HepG2 (cell line): ENCODE measurements at regions not wholly inside any gene's neighbourhood (a gene's known extent, or its start where the extent isn't known, plus 50 kb on each side); places are given as distances from the start of the nearest gene placed in this dataset.

Source experiments
- ATAC-seq: fragments of 200-7000 bp; cut with Tn5 transposase; 3 replicates; pipeline ENCODE4 v1.9.1; 2020; ENCODE audit warnings: mild to moderate bottlenecking, moderate library complexity
- BruUV-seq: library from RNA; stranded (reverse); fragments of 400-500 nt; replicated peaks from 2 replicates; lab custom pipeline; 2021; lab: Mats Ljungman, UMichigan
- CTCF ChIA-PET: fragments of 300-600 bp; formaldehyde crosslinking; extraction: SDS; loops from one replicate; lab custom pipeline; 2021; ENCODE audit warnings: low total read pairs, inconsistent platforms, low intra/inter-chr PET ratio; lab: Yijun Ruan, JAX
- POLR2A ChIA-PET: fragments of 350-600 bp; sonication (Branson Sonifier 250); formaldehyde crosslinking; loops from one replicate; lab custom pipeline; 2020; ENCODE audit warnings: antibody characterized with exemption, inconsistent platforms; lab: Yijun Ruan, JAX
- DNase-seq: peaks from one replicate; pipeline ENCODE4 v3.0.0-alpha.2; 2015; ENCODE audit warnings: low spot score
- FAIRE-seq: peaks from 3 replicates; lab custom pipeline; 2011; peaks lifted over from hg19 to GRCh38; lab: Jason Lieb, UNC
- H2AFZ ChIP-seq: one replicate; pipeline ENCODE4 v1.6.1; 2011; ENCODE audit warnings: low read length, inconsistent platforms
- H3K27ac ChIP-seq: fragments of 300-600 bp; 3 replicates; pipeline ENCODE4 v1.8.0; 2011; ENCODE audit warnings: mixed run types, mild to moderate bottlenecking, mixed read lengths, low read length, inconsistent platforms; ENCODE audit not compliant: insufficient read depth; ENCODE audit errors: extremely low read length
- H3K27me3 ChIP-seq, 2 experiments: fragments of 200-600 bp in 1 of 2; 2 replicates in 1 of 2; 3 replicates in 1 of 2; pipeline versions ENCODE4 v1.6.0 to v1.8.0; 2011; ENCODE audit warnings: low read length in 2 of 2, mild to moderate bottlenecking in 2 of 2, moderate library complexity in 2 of 2, inconsistent platforms in 1 of 2; ENCODE audit not compliant: insufficient read depth in 2 of 2, control insufficient read depth in 1 of 2
- H3K36me3 ChIP-seq, 2 experiments: fragments of 200-600 bp in 1 of 2; replicated peaks in 1 of 2; 2 replicates in 1 of 2; 3 replicates in 1 of 2; pipeline versions ENCODE4 v1.5.1 to v1.8.0; 2011; ENCODE audit warnings: low read length in 2 of 2, inconsistent platforms in 1 of 2; ENCODE audit not compliant: insufficient read depth in 2 of 2, control insufficient read depth in 1 of 2
- H3K4me1 ChIP-seq: 2 replicates; pipeline ENCODE4 v1.5.1; 2012; ENCODE audit warnings: low read length, inconsistent platforms; ENCODE audit not compliant: insufficient read depth
- H3K4me2 ChIP-seq: 2 replicates; pipeline ENCODE4 v1.6.0; 2011; ENCODE audit warnings: low read depth, low read length, inconsistent platforms
- H3K4me3 ChIP-seq, 3 experiments: fragments of 200-600 bp in 1 of 3; sonication (generic), shearing (Covaris generic) in 1 of 3; replicated peaks in 1 of 3; 2 replicates each; pipeline ENCODE4 v1.5.1; 2011 to 2016; ENCODE audit warnings: low read length in 3 of 3, inconsistent platforms in 2 of 3, low read depth in 2 of 3, mild to moderate bottlenecking in 2 of 3, control low read depth in 1 of 3, mixed read lengths in 1 of 3; ENCODE audit not compliant: insufficient read depth in 1 of 3
- H3K79me2 ChIP-seq: one replicate; pipeline ENCODE4 v1.6.1; 2011; ENCODE audit warnings: low read length, inconsistent platforms; ENCODE audit not compliant: insufficient read depth
- H3K9ac ChIP-seq: 2 replicates; pipeline ENCODE4 v1.6.0; 2011; ENCODE audit warnings: mild to moderate bottlenecking, low read depth, low read length, inconsistent platforms; ENCODE audit not compliant: insufficient read depth
- H3K9me3 ChIP-seq: 2 replicates; pipeline ENCODE4 v1.5.1; 2012; ENCODE audit warnings: mild to moderate bottlenecking, low read length
- H4K20me1 ChIP-seq: 2 replicates; pipeline ENCODE4 v1.6.0; 2011; ENCODE audit warnings: inconsistent platforms, mild to moderate bottlenecking, low read length, moderate library complexity; ENCODE audit not compliant: insufficient read depth
- IKZF4 ChIP-seq: sonication (generic); formaldehyde crosslinking; IDR thresholded peaks from 2 replicates; pipeline ENCODE4 v1.5.1; 2020; ENCODE audit warnings: borderline replicate concordance, mild to moderate bottlenecking, low read depth, missing genetic modification reagents; ENCODE audit errors: not compliant biosample characterization
- ZHX2 ChIP-seq, 2 experiments: sonication (generic) in 1 of 2; formaldehyde crosslinking in 1 of 2; IDR thresholded peaks; 2 replicates each; pipeline versions ENCODE4 v1.6.1 to v1.9.0; 2014 to 2022; ENCODE audit warnings: antibody characterized with exemption in 1 of 2, borderline replicate concordance in 1 of 2, inconsistent platforms in 1 of 2, low read depth in 1 of 2, missing genetic modification reagents in 1 of 2
- ZNF296 ChIP-seq: sonication (generic); formaldehyde crosslinking; conservative IDR thresholded peaks from 2 replicates; pipeline ENCODE4 v1.5.0; 2020; ENCODE audit warnings: mild to moderate bottlenecking, missing genetic modification reagents
- ZNF326 ChIP-seq: sonication (generic); formaldehyde crosslinking; IDR thresholded peaks from 2 replicates; pipeline ENCODE4 v1.4.0; 2020; ENCODE audit warnings: missing genetic modification reagents, borderline replicate concordance
- ZNF468 ChIP-seq: sonication (generic); formaldehyde crosslinking; IDR thresholded peaks from 2 replicates; pipeline ENCODE4 v1.8.0; 2022; ENCODE audit warnings: mild to moderate bottlenecking, moderate library complexity, missing genetic modification reagents
- ZNF740 ChIP-seq: sonication (generic); formaldehyde crosslinking; IDR thresholded peaks from 2 replicates; pipeline ENCODE4 v1.4.0; 2020; ENCODE audit warnings: missing genetic modification reagents
- ZNF749 ChIP-seq: sonication (generic); formaldehyde crosslinking; IDR thresholded peaks from 2 replicates; pipeline ENCODE4 v1.8.0; 2022; ENCODE audit warnings: mild to moderate bottlenecking, missing genetic modification reagents, moderate library complexity, borderline replicate concordance
- ZSCAN20 ChIP-seq: sonication (generic); formaldehyde crosslinking; IDR thresholded peaks from 2 replicates; pipeline ENCODE4 v1.4.0; 2020; ENCODE audit warnings: missing genetic modification reagents, mild to moderate bottlenecking, borderline replicate concordance
- WGBS: methylation state at CpG from one replicate; pipeline ENCODE4 v1.1.6; 2017; ENCODE audit warnings: low lambda C conversion rate; 5-methylcytosine and 5-hydroxymethylcytosine counted together
- in situ Hi-C: cut with HindIII; loops from 2 replicates; pipeline ENCODE4 v1.10.0; 2017; ENCODE audit warnings: low pct_unique_long_range_greater_than_20kb; ENCODE audit not compliant: extremely low pct_ligation_motif_present
- intact Hi-C: fragments of 100-400 bp; cut with micrococcal nuclease; formaldehyde crosslinking; loops from one replicate; pipeline ENCODE4 v1.10.0; 2022; ENCODE audit not compliant: unreplicated experiment
- TF ChIP-seq, protein P1 (sequence below): sonication (generic); formaldehyde crosslinking; IDR thresholded peaks from 2 replicates; pipeline ENCODE4 v1.5.0; 2020; ENCODE audit warnings: mild to moderate bottlenecking, missing genetic modification reagents
- TF ChIP-seq, protein P2 (sequence below): sonication (generic); formaldehyde crosslinking; IDR thresholded peaks from 2 replicates; pipeline ENCODE4 v1.5.0; 2020; ENCODE audit warnings: missing genetic modification reagents

DNA sequence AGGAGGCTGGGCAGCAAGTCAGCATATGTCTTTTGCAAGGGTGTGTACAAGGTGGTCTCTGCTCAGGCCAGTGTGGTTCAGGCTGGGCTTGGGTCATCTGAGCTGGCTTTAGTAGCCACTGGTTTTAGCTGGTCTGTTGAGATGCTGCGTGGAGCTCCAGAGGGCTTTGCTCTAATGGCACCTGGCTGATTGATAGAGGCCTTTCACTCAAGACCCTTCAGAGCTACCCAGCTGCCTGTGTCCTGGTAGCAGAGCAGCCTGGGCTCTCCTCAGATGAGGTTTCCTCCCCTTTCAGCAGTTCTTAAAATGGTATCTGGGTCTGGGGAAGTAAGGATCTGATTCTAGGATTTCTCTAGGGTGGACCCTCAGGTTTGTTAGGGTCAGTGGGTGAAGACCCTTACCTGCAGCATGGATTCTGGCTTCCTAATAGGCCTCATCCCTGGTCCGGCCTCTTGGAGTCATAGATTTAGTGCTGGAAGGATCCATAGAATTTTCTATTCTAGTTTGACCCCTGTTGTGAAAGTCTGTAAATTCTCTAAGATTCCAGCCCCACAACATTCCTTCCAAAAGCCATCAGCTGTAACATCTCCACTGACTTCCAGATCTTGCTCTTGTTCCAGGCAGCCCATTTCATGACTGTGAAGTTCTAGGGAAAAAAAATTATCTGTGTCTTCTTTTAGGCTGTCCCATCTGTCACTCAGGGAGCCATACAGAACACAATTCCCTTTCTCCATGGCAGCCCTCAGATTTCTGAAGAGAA is 190.2 kb upstream of the ZBED5 start:
- no peak overlapping the region for H3K9ac ChIP-seq
- no peak overlapping the region for H3K27ac ChIP-seq
- CTCF ChIA-PET = no interaction called here
- no peaks in the 10 kb centered on the region for H3K36me3 ChIP-seq
- H4K20me1 ChIP-seq = no peaks in the 10 kb centered on the region
- no peak overlapping the region for H3K4me2 ChIP-seq
- no peak overlapping the region for H2AFZ ChIP-seq
- no peak overlapping the region for H3K4me3 ChIP-seq
- DNase-seq (no peak), FAIRE-seq (no peak), ATAC-seq (no peak)
- POLR2A ChIA-PET = no interaction called here
- in situ Hi-C loops = no loop called here
- no TSS peak for BruUV-seq
- no peaks in the 10 kb centered on the region for H3K27me3 ChIP-seq
- intact Hi-C loops = no loop called here
- H3K9me3 ChIP-seq = no peaks in the 10 kb centered on the region
- WGBS = no CpG with 5 or more reads among the region's 2 CpGs
- H3K4me1 ChIP-seq = no peaks in the 10 kb centered on the region
- H3K79me2 ChIP-seq = no peaks in the 10 kb centered on the region
- TF ChIP-seq, protein P1, sequence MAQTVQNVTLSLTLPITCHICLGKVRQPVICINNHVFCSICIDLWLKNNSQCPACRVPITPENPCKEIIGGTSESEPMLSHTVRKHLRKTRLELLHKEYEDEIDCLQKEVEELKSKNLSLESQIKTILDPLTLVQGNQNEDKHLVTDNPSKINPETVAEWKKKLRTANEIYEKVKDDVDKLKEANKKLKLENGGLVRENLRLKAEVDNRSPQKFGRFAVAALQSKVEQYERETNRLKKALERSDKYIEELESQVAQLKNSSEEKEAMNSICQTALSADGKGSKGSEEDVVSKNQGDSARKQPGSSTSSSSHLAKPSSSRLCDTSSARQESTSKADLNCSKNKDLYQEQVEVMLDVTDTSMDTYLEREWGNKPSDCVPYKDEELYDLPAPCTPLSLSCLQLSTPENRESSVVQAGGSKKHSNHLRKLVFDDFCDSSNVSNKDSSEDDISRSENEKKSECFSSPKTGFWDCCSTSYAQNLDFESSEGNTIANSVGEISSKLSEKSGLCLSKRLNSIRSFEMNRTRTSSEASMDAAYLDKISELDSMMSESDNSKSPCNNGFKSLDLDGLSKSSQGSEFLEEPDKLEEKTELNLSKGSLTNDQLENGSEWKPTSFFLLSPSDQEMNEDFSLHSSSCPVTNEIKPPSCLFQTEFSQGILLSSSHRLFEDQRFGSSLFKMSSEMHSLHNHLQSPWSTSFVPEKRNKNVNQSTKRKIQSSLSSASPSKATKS = no peak
- TF ChIP-seq IKZF4 (CRISPR knock-in tag) (no peak), ZHX2 (IDR thresholded peaks at IDR 0.05; ENCODE audit: low read depth) (no peak), ZHX2 (CRISPR knock-in tag; IDR thresholded peaks at IDR 0.05; ENCODE audit: borderline replicate concordance) (no peak), ZNF296 (CRISPR knock-in tag) (no peak), ZNF468 (CRISPR knock-in tag) (no peak), ZSCAN20 (CRISPR knock-in tag) (no peak), ZNF740 (CRISPR knock-in tag) (no peak), ZNF749 (CRISPR knock-in tag) (no peak), ZNF326 (no peak)
- TF ChIP-seq, protein P2, sequence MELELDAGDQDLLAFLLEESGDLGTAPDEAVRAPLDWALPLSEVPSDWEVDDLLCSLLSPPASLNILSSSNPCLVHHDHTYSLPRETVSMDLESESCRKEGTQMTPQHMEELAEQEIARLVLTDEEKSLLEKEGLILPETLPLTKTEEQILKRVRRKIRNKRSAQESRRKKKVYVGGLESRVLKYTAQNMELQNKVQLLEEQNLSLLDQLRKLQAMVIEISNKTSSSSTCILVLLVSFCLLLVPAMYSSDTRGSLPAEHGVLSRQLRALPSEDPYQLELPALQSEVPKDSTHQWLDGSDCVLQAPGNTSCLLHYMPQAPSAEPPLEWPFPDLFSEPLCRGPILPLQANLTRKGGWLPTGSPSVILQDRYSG (CRISPR knock-in tag) = no peak
